OCI-LY7 (cell line): ENCODE measurements at regions not wholly inside any gene's neighbourhood (a gene's known extent, or its start where the extent isn't known, plus 50 kb on each side); places are given as distances from the start of the nearest gene placed in this dataset.

ENCODE experiments used
- BruUV-seq: library from RNA; stranded (reverse); fragments of 400-500 nt; replicated peaks from 2 replicates; lab custom pipeline; 2021; lab: Mats Ljungman, UMichigan
- CTCF ChIA-PET: fragments of 300-600 bp; sonication (Branson Sonifier 250); formaldehyde crosslinking; loops from one replicate; lab custom pipeline; 2022; ENCODE audit warnings: antibody characterized with exemption; ENCODE audit not compliant: unreplicated experiment; lab: Charles Lee
- POLR2A ChIA-PET: fragments of 300-600 bp; sonication (Branson Sonifier 250); formaldehyde crosslinking; loops from one replicate; lab custom pipeline; 2022; ENCODE audit warnings: antibody characterized with exemption; lab: Charles Lee
- DNase-seq: peaks from one replicate; pipeline ENCODE4 v3.0.0-alpha.2; 2015; ENCODE audit warnings: low spot score
- H2AFZ ChIP-seq: fragments of 200-600 bp; sonication (generic), shearing (Covaris generic); 2 replicates; pipeline ENCODE4 v1.6.1; 2014; ENCODE audit warnings: mild to moderate bottlenecking, antibody characterized with exemption, low read length, moderate library complexity
- H3K27ac ChIP-seq: fragments of 200-600 bp; sonication (generic); 2 replicates; pipeline ENCODE4 v1.5.1; 2014; ENCODE audit warnings: mixed run types, low read depth, mild to moderate bottlenecking, moderate library complexity, low read length, inconsistent platforms; ENCODE audit not compliant: poor library complexity, severe bottlenecking
- H3K36me3 ChIP-seq: fragments of 200-600 bp; sonication (generic); 2 replicates; pipeline ENCODE4 v1.6.1; 2014; ENCODE audit warnings: mild to moderate bottlenecking, antibody characterized with exemption, low read length, moderate library complexity, mixed read lengths; ENCODE audit not compliant: insufficient read depth
- H3K4me1 ChIP-seq: fragments of 200-600 bp; sonication (generic); 2 replicates; pipeline ENCODE4 v1.5.1; 2014; ENCODE audit warnings: mild to moderate bottlenecking, low read length; ENCODE audit not compliant: insufficient read depth, poor library complexity, severe bottlenecking
- H3K4me2 ChIP-seq: fragments of 200-600 bp; sonication (generic); 2 replicates; pipeline ENCODE4 v1.6.1; 2014; ENCODE audit warnings: mild to moderate bottlenecking, low read length
- H3K4me3 ChIP-seq: fragments of 200-600 bp; sonication (generic); 2 replicates; pipeline ENCODE4 v1.5.1; 2014; ENCODE audit warnings: mild to moderate bottlenecking, low read depth, low read length; ENCODE audit not compliant: poor library complexity, severe bottlenecking
- H3K79me2 ChIP-seq: fragments of 200-600 bp; sonication (generic); 2 replicates; pipeline ENCODE4 v1.6.1; 2016; ENCODE audit warnings: low read depth, mild to moderate bottlenecking, low read length, moderate library complexity, mixed read lengths; ENCODE audit not compliant: insufficient read depth
- H3K9me2 ChIP-seq: fragments of 200-600 bp; sonication (generic); 2 replicates; pipeline ENCODE4 v1.6.1; 2016; ENCODE audit warnings: mild to moderate bottlenecking, low read length, mixed read lengths; ENCODE audit not compliant: insufficient read depth
- H3K9me3 ChIP-seq: fragments of 200-600 bp; sonication (generic); 2 replicates; pipeline ENCODE4 v1.6.1; 2014; ENCODE audit warnings: mild to moderate bottlenecking, mixed run types, low read length, mixed read lengths
- H4K20me1 ChIP-seq: fragments of 200-600 bp; sonication (generic); 2 replicates; pipeline ENCODE4 v1.6.1; 2014; ENCODE audit warnings: mild to moderate bottlenecking, antibody characterized with exemption, low read length, moderate library complexity, mixed read lengths; ENCODE audit not compliant: insufficient read depth
- EZH2phosphoT487 ChIP-seq: fragments of 200-600 bp; sonication (generic); IDR thresholded peaks from 2 replicates; pipeline ENCODE4 v1.6.1; 2018; ENCODE audit warnings: low read depth, borderline replicate concordance, mild to moderate bottlenecking, mixed run types, antibody characterized with exemption, low read length, moderate library complexity, mixed read lengths
- intact Hi-C: fragments of 100-400 bp; cut with micrococcal nuclease; formaldehyde crosslinking; loops from one replicate; pipeline ENCODE4 v1.10.0; 2022; ENCODE audit not compliant: unreplicated experiment
- TF ChIP-seq, protein P1 (sequence below): fragments of 200-600 bp; sonication (generic); conservative IDR thresholded peaks from 2 replicates; pipeline ENCODE4 v1.5.1; 2014; ENCODE audit warnings: mild to moderate bottlenecking, antibody characterized with exemption, low read length, moderate library complexity, mixed read lengths

DNA sequence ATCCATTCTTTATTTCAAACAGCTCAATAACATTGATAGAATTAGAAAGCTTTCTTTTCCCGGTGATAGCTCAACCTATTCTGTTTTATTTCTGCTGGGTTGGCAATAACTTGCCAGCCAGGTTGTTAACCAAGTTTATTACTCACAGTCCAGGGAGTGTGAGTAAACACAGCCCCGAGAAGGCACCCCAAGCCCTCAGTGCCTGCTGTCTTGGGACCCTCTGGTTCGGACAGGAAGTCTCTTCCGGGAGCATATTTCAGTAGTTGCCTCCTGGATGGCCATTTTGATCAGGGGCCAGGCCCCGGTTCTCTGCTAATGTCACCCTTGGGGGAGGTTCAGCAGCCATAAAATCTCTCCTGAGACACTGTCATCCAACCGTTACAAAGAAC, 176.8 kb downstream of the INO80D start:
- no peaks in the 10 kb centered on the region for H3K9me3 ChIP-seq
- no peaks in the 10 kb centered on the region for H3K9me2 ChIP-seq
- no peak overlapping the region for H3K27ac ChIP-seq
- H3K4me3 ChIP-seq = no peak overlapping the region
- H2AFZ ChIP-seq = no peak overlapping the region
- ChIA-PET CTCF (no interaction called here), POLR2A (no interaction called here)
- BruUV-seq = no TSS peak
- H3K79me2 ChIP-seq = no peaks in the 10 kb centered on the region
- H3K36me3 ChIP-seq = no peaks in the 10 kb centered on the region
- H4K20me1 ChIP-seq = no peaks in the 10 kb centered on the region
- intact Hi-C loops = no loop called here
- TF ChIP-seq EZH2phosphoT487 = no peak
- TF ChIP-seq, protein P1, sequence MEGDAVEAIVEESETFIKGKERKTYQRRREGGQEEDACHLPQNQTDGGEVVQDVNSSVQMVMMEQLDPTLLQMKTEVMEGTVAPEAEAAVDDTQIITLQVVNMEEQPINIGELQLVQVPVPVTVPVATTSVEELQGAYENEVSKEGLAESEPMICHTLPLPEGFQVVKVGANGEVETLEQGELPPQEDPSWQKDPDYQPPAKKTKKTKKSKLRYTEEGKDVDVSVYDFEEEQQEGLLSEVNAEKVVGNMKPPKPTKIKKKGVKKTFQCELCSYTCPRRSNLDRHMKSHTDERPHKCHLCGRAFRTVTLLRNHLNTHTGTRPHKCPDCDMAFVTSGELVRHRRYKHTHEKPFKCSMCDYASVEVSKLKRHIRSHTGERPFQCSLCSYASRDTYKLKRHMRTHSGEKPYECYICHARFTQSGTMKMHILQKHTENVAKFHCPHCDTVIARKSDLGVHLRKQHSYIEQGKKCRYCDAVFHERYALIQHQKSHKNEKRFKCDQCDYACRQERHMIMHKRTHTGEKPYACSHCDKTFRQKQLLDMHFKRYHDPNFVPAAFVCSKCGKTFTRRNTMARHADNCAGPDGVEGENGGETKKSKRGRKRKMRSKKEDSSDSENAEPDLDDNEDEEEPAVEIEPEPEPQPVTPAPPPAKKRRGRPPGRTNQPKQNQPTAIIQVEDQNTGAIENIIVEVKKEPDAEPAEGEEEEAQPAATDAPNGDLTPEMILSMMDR = no peak
- DNase-seq = no peak
- H3K4me2 ChIP-seq = no peak overlapping the region
- H3K4me1 ChIP-seq = peaks cover 6% of the 10 kb centered on the region

DNA sequence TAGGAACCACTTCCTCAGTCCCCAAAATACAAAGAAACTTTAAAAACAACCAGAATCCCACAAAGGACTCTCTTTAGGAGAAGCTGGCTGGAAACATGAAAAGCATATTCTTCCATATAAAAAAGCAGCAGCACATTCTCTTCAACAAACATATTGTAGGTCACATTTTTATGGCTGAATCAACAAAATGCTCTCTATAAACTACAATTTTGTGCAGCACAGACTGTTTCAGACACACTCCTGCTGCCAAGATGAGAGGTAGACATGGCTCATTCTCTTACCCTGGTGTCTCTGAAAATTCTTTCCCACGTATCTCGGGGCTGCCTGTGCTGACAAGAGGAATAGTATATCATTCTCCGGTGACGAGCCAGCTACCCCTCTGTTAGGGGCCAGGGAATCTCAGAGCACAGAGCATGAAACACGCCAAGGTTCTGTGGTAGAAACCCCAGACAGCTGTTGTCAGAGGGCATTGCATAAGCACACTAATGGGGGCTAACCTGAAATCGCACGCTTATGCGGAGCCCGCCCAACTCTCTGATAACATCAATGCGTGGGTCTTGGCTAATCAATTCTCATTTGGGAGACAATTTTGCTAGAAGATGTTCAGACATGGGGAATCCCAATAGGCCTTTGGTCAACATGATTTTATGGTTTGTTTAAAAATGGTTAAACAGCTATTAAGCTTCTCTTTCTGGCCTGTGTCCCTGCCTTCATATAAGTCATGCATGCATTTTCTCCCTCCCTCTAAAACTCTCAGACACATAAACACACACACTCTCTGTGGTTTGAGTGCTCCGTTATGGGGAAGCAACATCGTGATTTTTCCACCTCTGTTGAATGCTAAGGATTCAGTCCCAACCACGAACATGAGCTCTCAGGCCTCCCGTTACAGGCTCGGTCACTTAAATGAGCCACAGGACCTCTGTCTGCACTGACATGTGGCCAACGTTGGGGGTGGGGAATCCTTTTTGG, 177.5 kb downstream of the INO80D start:
- H3K4me1 ChIP-seq = peaks cover 6% of the 10 kb centered on the region
- no peak overlapping the region for H2AFZ ChIP-seq
- no peak for DNase-seq
- TF ChIP-seq, protein P1 = no peak
- no peak for TF ChIP-seq EZH2phosphoT487
- CTCF ChIA-PET = no interaction called here
- H3K79me2 ChIP-seq = no peaks in the 10 kb centered on the region
- no peaks in the 10 kb centered on the region for H3K36me3 ChIP-seq
- intact Hi-C loops = no loop called here
- POLR2A ChIA-PET = interaction anchor here (0.6 kb wide), 1 partner anchor 9 kb away, joined by 3 read pairs; no protein-coding TSS in a partner anchor
- H3K9me2 ChIP-seq = no peaks in the 10 kb centered on the region
- no TSS peak for BruUV-seq
- H3K4me2 ChIP-seq = no peak overlapping the region
- H4K20me1 ChIP-seq = no peaks in the 10 kb centered on the region
- H3K4me3 ChIP-seq = no peak overlapping the region
- no peaks in the 10 kb centered on the region for H3K9me3 ChIP-seq
- H3K27ac ChIP-seq = no peak overlapping the region

DNA sequence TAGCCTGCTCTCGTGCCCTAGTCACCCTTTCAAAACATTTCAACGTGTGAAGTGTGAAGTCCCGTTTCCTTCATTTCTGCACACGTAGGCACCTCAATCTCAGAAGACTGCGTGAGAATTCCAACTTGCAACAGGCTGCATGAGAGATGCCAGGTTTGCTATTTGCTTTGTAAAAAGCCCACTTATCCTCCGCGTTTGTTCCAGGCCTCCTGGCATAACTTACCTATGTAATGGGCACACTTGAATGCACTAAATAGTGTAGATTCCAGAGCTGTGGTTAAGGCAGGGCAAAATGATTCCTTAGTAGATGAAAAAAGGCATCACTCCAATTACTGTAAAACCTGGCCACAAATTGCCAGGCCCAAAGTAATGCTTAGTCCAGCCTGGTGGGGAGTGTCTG, 179.6 kb downstream of the INO80D start:
- no peak for DNase-seq
- no peak overlapping the region for H2AFZ ChIP-seq
- intact Hi-C loops = no loop called here
- H3K79me2 ChIP-seq = no peaks in the 10 kb centered on the region
- TF ChIP-seq, protein P1 = no peak
- TF ChIP-seq EZH2phosphoT487 = no peak
- H3K4me1 ChIP-seq = peaks cover 6% of the 10 kb centered on the region
- no peaks in the 10 kb centered on the region for H4K20me1 ChIP-seq
- CTCF ChIA-PET = no interaction called here
- H3K9me2 ChIP-seq = no peaks in the 10 kb centered on the region
- no peak overlapping the region for H3K4me3 ChIP-seq
- no peaks in the 10 kb centered on the region for H3K9me3 ChIP-seq
- no peak overlapping the region for H3K27ac ChIP-seq
- BruUV-seq = no TSS peak
- POLR2A ChIA-PET = no interaction called here
- H3K4me2 ChIP-seq = no peak overlapping the region
- H3K36me3 ChIP-seq = no peaks in the 10 kb centered on the region
